C1 segment of cervical spinal cord (tissue), 14 donors: ENCODE measurements at regions not wholly inside any gene's neighbourhood (a gene's known extent, or its start where the extent isn't known, plus 50 kb on each side); places are given as distances from the start of the nearest gene placed in this dataset.
"Not testable (repeated sequence)": the region's sequence is repeated elsewhere in the genome, so short reads cannot be mapped to it uniquely, and the experiment has no call there.

Source experiments
- DNase-seq, 14 donors: peaks; one replicate each; lab custom pipeline; 2025; lab: John Stamatoyannopoulos, UW

- DNase-seq = no peak
These were observed 1493.5 kb upstream of the DEFB115 start for GRCh38 chr20:29763821-29764511.

GRCh38 chr20:29764922-29765610 is 1492.4 kb upstream of the DEFB115 start:
- not testable (repeated sequence) for DNase-seq

- DNase-seq = not testable (repeated sequence)
These were observed 1479.4 kb upstream of the DEFB115 start for GRCh38 chr20:29778033-29778432.

- not testable (repeated sequence) for DNase-seq
These were observed 1476.2 kb upstream of the DEFB115 start for GRCh38 chr20:29781217-29781616.

GRCh38 chr20:29781891-29782290 is 1475.6 kb upstream of the DEFB115 start:
- DNase-seq = not testable (repeated sequence)

- DNase-seq = not testable (repeated sequence)
These were observed 1470.0 kb upstream of the DEFB115 start for GRCh38 chr20:29787456-29787855.

- no peak for DNase-seq
These were observed 1467.0 kb upstream of the DEFB115 start for GRCh38 chr20:29790510-29790909.

GRCh38 chr20:29831508-29831907 is 1426.0 kb upstream of the DEFB115 start:
- not testable (repeated sequence) for DNase-seq

- not testable (repeated sequence) for DNase-seq
These were observed 1389.5 kb upstream of the DEFB115 start for GRCh38 chr20:29868014-29868413.

GRCh38 chr20:29868688-29869087 is 1388.8 kb upstream of the DEFB115 start:
- DNase-seq = not testable (repeated sequence)

- DNase-seq = not testable (repeated sequence)
These were observed 1385.6 kb upstream of the DEFB115 start for GRCh38 chr20:29871816-29872215.

- no peak for DNase-seq
These were observed 1383.5 kb upstream of the DEFB115 start for GRCh38 chr20:29873946-29874345.

- no peak for DNase-seq
These were observed 1382.8 kb upstream of the DEFB115 start for GRCh38 chr20:29874476-29875202.

GRCh38 chr20:29875321-29876083 is 1382.0 kb upstream of the DEFB115 start:
- DNase-seq = not testable (repeated sequence)

GRCh38 chr20:29876084-29876910 is 1381.2 kb upstream of the DEFB115 start:
- DNase-seq = not testable (repeated sequence)

- no peak for DNase-seq
These were observed 1380.6 kb upstream of the DEFB115 start for GRCh38 chr20:29876911-29877285.

- DNase-seq = not testable (repeated sequence)
These were observed 1379.8 kb upstream of the DEFB115 start for GRCh38 chr20:29877411-29878280.

- peak in 1 of 14 donors; percentile 50 for DNase-seq
These were observed 1379.2 kb upstream of the DEFB115 start for GRCh38 chr20:29878281-29878741.

GRCh38 chr20:29878777-29879442 is 1378.6 kb upstream of the DEFB115 start:
- peak in 1 of 14 donors; percentile 14 for DNase-seq
